ENCODE measurements at regions not wholly inside any gene's neighbourhood (a gene's known extent, or its start where the extent isn't known, plus 50 kb on each side); places are given as distances from the start of the nearest gene placed in this dataset.

DNA sequence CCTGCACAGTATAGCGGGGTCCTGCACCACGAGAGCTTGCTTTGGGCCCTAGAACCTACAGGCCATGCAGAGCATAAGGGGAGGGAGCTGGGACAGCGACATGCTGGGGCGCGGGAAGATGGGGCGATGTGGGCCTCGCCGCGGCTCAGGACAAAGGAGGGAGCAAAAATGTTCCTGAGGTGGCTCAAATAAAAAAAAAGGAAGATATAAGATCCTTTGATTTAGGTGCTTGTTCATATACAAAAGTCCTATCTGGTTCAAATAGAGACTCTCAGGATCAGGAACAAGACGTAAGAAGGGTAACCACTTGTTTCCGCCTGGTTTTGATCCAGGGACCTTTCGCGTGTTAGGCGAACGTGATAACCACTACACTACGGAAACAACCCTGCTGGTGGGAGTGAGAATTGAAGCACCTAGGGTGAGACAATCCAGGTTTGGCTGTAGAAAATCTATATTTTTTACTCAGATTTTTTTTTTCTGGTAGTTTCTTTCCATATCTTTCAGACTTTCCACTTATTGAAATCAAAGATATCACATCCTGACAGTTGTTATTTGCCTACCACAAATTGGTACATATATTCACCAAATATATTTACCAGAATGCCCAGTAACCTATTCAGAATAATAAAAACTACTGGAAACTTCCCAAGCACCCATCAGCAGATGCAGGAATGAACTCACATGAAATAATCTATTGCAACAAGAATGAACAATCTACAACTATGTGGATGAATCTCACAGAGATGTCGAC, 177.9 kb upstream of the ZNF184 start:
- peaks cover 3% of the 10 kb centered on the region for H3K27me3 Mint-ChIP-seq (ENCODE audit: low read depth)
- H3K27me3 ChIP-seq (ENCODE audit: insufficient read depth, low read length), result no peaks in the 10 kb centered on the region
- no peak overlapping the region for H3K4ac ChIP-seq (ENCODE audit: low read depth, low read length)
- no peak overlapping the region for H2BK5ac ChIP-seq (ENCODE audit: insufficient read length, low read length)
- H3K79me1 ChIP-seq (ENCODE audit: insufficient read depth, low read depth, low read length, poor library complexity, severe bottlenecking), result no peaks in the 10 kb centered on the region
- no CpG with 5 or more reads among the region's 17 CpGs for WGBS (ENCODE audit: extremely low coverage, insufficient read length, low lambda C conversion rate)
- no peaks in the 10 kb centered on the region for H3K9me3 ChIP-seq (ENCODE audit: control insufficient read depth, low read depth, low read length)
- H4K5ac ChIP-seq (ENCODE audit: insufficient read length, low read depth, low read length), result no peak overlapping the region
- no peak overlapping the region for H2BK120ac ChIP-seq (ENCODE audit: low read depth, low read length, poor library complexity, severe bottlenecking)
- H3K23ac ChIP-seq (ENCODE audit: insufficient read length, low read depth, low read length), result no peak overlapping the region
- H3K9me3 Mint-ChIP-seq, result peaks cover 13 to 18% of the 10 kb centered on the region in 2 experiments
- peak overlapping the region; percentile 32 for H3K9ac ChIP-seq (ENCODE audit: extremely low read depth, insufficient read length, low read length)
- no peaks in the 10 kb centered on the region; a peak in 3 of 7 replicates for H3K36me3 Mint-ChIP-seq (ENCODE audit: insufficient read depth in 1 of 3, low read depth in 3 of 3)
- H2BK12ac ChIP-seq (ENCODE audit: insufficient read length, low read depth, low read length), result no peak overlapping the region
- H3K23me2 ChIP-seq (ENCODE audit: insufficient read length, low read depth, low read length, poor library complexity, severe bottlenecking), result no peaks in the 10 kb centered on the region
- TF ChIP-seq, protein P1, sequence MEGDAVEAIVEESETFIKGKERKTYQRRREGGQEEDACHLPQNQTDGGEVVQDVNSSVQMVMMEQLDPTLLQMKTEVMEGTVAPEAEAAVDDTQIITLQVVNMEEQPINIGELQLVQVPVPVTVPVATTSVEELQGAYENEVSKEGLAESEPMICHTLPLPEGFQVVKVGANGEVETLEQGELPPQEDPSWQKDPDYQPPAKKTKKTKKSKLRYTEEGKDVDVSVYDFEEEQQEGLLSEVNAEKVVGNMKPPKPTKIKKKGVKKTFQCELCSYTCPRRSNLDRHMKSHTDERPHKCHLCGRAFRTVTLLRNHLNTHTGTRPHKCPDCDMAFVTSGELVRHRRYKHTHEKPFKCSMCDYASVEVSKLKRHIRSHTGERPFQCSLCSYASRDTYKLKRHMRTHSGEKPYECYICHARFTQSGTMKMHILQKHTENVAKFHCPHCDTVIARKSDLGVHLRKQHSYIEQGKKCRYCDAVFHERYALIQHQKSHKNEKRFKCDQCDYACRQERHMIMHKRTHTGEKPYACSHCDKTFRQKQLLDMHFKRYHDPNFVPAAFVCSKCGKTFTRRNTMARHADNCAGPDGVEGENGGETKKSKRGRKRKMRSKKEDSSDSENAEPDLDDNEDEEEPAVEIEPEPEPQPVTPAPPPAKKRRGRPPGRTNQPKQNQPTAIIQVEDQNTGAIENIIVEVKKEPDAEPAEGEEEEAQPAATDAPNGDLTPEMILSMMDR (conservative IDR thresholded peaks at IDR 0.05), result peak; percentile 47
- H2BK15ac ChIP-seq (ENCODE audit: low read depth, low read length), result no peak overlapping the region
- no peaks in the 10 kb centered on the region for H4K20me1 ChIP-seq (ENCODE audit: control insufficient read depth, insufficient read depth, insufficient read length)
- no peak overlapping the region for H3K14ac ChIP-seq (ENCODE audit: insufficient read depth, low read length)
- no peaks in the 10 kb centered on the region for H3K79me2 ChIP-seq (ENCODE audit: insufficient read depth, low read length)
- no peak overlapping the region for H3K56ac ChIP-seq (ENCODE audit: insufficient read length, low read depth, low read length)
- H3K4me1 ChIP-seq (ENCODE audit: insufficient read depth, low read length), result no peaks in the 10 kb centered on the region
- H2AFZ ChIP-seq (ENCODE audit: low read length), result peak overlapping the region; percentile 17
- H3K27ac Mint-ChIP-seq, result peak overlapping the region; percentile 42 to 77 (median 68); a peak in 3 of 7 replicates
- H3K27ac ChIP-seq (ENCODE audit: insufficient read length, low read depth, low read length), result no peak overlapping the region
- no peak overlapping the region for H3K18ac ChIP-seq (ENCODE audit: insufficient read length, low read depth, low read length)
- peaks cover 4 to 10% of the 10 kb centered on the region in 2 experiments; a peak in 3 of 4 replicates for H3K4me1 Mint-ChIP-seq
- H2BK20ac ChIP-seq (ENCODE audit: low read depth, low read length, poor library complexity, severe bottlenecking), result no peak overlapping the region
- peak; percentile 80 for DNase-seq
- no peak overlapping the region for H3T11ph ChIP-seq (ENCODE audit: low read length)
- no peak overlapping the region for H4K91ac ChIP-seq (ENCODE audit: insufficient read length, low read depth, low read length)
- H3K4me2 ChIP-seq (ENCODE audit: insufficient read depth, insufficient read length, low read length), result peak overlapping the region; percentile 72
- no peak overlapping the region for H2AK5ac ChIP-seq (ENCODE audit: insufficient read length, low read length)
- H3K4me3 Mint-ChIP-seq, result peak overlapping the region; percentile 84 to 94
- no peak overlapping the region for H4K8ac ChIP-seq (replicated peaks; ENCODE audit: insufficient read length, low read depth, low read length)
